NCI-H1436 (cell line): ENCODE measurements at regions not wholly inside any gene's neighbourhood (a gene's known extent, or its start where the extent isn't known, plus 50 kb on each side); places are given as distances from the start of the nearest gene placed in this dataset.
"Not testable (repeated sequence)": the region's sequence is repeated elsewhere in the genome, so short reads cannot be mapped to it uniquely, and the experiment has no call there.

Experiments
- DNase-seq: peaks from one replicate; lab custom pipeline; 2025; lab: John Stamatoyannopoulos, UW

DNA sequence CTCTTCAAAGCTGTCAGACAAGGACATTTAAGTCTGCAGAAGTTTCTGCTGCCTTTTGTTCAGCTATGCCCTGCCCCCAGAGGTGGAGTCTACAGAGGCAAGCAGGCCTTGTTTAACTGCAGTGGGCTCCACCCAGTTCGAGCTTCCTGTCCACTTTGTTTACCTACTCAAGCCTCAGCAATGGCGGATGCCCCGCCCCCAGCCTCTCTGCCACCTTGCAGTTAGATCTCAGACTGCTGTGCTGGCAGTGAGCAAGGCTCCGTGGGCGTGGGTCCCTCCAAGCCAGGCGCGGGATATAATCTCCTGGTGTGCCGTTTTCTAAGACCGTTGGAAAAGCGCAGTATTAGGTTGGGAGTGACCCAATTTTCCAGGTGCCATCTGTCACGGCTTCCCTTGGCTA lies 144.5 kb upstream of the GOT2 start:
- not testable (repeated sequence) for DNase-seq

DNA sequence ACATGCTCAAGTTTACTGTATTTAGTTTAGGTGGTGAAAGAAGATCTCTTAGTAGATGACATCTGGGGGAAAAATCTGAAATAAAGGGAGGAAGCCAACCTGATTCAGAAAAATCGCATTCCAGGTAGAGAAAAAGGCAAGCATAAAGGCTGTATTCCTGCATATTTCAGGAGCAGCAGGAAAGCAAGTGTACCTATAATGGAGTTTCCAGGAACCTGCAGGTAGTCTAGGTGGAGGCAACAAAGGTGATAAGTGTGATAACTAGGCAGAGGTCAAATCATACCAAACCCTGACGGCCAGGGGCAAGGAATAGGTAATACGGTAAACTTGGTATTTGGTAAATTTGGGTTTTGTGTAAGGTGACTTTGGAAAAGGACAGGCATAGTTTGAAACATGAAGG lies 132.8 kb upstream of the GOT2 start:
- DNase-seq = no peak

DNA sequence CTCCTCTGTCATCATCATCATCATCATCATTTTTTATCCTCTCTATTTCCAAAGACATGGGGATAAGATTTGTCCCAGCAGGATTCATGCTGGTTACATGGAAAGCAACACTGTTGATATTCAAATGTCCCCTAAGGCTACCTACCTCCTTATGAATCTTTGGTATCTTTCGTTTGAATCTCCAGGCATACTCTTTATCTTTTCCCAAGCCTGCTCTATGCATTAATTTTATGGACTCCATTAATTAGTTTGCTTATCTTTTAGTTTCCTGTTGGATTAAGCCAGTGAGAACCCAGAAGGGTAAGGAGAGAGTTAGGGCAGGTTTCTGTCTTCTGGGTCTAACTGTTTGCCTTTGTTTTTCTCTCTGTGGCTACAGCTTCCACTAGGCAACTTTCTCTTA lies 129.6 kb upstream of the GOT2 start:
- DNase-seq = no peak

DNA sequence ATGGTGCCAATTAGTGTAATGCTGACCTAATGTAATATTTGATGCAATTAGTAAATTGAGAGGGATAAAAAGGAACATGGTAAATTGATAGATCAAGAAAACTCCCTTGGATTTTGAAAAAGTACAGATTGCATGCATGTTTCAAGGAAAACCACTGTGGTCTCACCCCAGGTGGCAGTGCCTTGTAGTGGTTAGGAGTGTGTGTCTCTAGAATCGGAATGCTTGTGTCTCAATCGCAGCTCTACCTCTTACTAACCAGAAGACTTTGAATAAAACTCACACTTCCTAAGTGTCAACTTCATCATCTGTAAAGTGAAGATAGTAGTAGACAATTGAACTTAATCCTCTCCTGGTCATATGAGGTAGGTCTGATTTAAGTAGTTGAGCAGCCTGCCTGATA lies 128.9 kb upstream of the GOT2 start:
- DNase-seq = no peak

DNA sequence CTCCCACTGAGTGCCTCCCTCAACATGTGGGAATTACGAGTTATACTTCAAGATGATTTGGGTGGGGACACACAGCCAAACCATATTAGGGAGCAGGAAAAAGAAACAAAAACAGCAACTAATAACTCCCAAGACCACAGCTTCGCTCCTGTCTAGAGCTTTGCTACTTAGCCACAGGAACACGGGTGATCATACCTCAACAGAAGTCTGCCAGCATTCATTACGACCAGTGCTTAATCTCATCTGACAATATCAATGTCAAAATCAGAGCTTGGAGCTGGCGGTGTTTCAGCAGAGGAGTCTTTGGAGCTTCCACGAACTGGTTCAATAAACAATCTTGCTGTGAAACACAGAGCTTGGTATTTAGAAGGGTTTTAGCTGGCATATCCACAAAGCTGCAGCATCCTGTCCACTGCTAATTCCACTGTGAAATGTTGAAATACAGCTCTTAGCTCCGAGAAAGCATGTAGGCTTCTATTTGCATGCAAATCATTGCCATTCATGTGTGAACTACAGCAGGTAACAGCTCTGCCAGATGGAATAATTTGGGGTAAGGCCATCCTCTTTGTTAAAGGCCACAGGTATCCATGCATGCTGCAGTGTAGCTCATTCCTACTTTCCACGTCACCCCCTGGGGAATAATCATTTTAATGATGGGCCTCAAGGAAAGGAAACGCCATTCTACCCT lies 128.4 kb upstream of the GOT2 start:
- no peak for DNase-seq

DNA sequence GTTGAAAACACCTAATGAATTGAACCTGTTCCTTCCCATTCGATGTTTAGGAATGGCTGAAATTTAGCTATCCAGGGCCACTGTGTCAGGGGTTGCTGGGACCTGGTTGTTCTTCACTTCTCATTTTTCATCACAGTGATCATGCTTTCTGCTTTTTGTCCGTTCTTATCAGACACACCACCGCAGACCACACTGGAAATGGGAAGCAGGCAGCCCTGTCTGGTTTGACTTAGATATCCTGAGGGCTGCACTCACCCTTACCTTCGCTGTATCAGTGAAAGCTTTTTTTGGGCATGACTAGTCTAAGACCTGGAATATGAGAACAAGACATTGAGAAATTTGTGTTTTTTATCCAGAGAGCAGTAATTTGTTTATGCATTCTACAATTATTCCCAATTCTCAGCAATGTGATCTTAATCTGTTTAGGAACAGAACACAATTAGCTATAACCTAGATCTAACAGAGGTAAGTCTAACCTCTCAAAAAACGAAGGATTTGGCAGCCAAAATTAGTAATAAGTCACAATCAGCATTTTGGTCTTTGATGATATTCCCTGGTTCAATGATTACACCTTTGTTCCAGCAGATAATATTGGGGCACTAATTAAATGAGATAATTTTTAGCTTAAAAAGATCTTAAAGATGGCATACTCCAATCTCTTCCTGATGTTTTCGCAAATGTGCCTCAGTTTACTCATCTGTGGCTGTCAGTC lies 126.0 kb upstream of the GOT2 start:
- DNase-seq = no peak

DNA sequence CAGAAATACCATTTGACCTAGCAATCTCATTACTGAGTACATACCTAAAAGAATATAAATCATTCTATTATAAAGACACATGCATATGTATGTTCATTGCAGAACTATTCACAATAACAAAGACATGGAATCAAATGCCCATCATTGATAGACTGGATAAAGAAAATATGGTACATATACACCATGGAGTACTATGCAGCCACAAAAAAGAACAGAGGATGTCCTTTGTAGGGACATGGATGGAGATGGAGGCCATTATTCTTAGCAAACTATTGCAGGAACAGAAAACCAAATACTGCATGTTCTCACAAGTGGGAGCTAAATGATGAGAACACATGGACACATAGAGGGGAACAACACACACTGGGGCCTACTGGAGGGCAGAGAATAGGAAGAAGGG lies 124.5 kb upstream of the GOT2 start:
- not testable (repeated sequence) for DNase-seq

DNA sequence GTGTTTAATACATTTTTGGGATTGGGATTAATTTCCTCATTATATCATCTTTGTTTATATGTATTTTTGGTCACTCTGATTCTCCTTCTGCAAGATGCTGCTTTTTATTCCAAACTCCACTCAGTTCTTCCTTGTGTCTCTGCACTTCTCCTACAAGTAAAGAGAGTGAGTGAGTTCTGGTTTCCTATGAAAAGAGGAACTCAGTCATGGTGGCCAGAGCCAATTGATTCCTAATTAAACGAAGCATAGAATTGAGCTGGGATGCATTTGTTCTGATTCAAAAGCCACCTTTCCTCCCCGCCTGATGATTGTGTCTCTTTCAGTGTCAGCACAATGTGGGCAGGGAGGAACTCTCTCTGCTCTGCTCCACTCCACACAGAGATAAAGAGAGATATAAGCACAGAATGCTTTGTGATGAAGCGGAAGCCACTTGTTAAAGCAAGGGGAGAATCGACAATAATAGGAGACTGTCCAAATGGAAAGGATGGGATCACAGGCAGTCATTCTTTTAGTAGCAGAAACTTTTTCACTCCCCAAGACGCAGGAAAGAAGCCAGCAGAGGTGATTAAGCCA lies 121.3 kb upstream of the GOT2 start:
- DNase-seq = no peak

DNA sequence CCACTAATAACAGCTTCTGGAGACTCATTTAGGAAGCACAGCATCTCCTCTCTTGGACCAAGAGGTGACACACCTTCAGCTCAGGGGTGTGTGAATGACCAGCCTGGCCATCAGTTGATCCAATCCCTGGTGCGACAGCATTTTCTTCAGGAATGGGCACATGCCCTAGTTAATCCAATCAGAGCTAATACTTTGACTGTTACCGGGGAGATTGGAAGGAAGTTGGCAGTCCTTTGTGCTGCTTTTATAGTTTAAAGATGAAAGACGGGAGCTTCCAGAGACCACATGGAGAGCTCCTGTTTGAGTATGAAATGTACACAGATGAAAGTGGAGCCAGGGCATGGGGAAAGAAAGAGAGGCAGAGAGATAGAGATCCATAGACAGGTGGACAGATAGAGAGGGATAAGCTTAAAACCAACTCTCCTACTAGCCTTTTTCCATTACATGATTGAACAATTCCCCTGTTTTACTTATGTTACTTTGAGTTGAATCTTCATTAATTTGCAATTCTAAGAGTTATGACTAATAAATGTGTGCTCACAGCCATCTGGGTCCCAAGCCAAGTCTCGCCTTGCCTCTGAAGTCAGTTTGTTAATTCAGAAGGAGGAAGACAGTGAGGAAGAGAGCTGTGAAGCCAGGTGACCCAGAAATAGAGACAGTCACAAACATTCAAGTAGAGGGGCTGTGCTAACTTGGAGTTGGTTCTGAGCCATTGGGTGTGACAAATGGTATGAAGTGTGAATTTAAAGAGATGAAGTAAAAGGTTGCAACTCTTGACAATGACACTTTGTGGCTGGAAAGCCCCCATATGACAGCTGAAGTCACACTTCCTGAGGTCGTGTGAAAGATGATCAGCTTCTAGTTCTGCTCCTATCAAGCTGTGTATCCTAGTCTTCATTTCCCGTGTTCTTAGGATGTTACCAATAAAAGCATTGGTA lies 120.0 kb upstream of the GOT2 start:
- no peak for DNase-seq

DNA sequence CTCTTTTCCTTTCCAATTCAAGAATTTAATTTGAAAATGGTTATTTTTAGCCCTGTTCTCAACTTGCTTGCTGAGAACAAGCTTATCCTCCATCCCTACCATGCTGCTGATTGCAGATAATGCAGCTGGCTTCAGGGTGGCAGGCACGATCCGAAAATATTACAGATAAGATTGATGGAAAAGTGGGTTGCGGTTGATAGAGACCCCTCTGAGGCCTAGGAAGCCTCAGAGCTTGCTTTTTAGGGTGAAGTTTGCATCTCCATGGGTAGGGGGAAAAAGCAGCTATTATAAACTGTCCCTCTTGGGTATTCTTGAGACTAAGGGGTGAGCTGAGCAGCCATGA lies 116.5 kb upstream of the GOT2 start:
- DNase-seq = no peak

DNA sequence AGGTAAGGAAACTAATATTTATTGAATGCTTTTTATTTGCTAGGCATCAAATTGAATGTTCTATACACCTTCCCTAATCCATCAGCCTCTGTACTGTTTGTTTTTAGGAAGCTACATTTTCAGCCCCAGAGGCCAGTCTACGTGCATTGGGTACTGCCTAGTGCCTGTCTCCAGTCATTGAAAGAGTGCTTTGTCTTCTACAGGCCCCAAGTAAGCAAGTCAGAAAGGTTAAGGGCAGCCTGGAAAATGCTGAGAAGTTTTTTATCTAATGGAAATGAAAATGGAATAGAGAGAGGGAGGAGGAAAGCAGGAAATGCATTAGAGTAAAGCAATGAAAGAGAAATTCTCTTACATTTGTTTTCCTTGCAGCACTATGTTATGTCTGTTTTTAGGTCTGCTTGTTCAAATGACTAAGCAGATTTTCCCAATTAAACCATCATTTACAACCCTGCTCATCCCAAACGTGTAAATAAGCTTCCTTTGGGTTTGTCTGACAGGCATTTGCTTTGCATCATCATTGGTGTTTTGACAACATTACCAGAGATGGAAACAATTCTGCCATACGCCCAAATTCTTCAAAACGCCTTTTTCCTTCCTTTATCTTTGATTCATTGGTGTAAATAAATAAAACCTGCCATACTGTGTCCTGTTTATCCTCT lies 116.0 kb upstream of the GOT2 start:
- DNase-seq = no peak

DNA sequence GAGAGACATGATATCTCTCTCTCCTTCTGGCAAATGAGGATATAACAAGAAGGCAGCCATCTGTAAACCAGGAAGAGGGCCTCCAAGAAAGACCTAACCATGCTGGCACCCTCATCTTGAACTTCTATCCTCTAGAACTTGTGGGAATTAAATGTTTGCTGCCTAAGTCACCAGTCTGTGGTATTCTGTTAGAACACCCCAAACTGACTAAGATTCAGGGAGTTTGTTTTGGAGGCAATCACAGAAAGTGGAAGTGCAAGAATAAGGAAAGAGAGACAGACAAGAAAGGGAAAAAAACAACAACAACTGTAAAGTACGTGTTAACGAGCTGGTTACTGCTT lies 114.5 kb upstream of the GOT2 start:
- DNase-seq = no peak

DNA sequence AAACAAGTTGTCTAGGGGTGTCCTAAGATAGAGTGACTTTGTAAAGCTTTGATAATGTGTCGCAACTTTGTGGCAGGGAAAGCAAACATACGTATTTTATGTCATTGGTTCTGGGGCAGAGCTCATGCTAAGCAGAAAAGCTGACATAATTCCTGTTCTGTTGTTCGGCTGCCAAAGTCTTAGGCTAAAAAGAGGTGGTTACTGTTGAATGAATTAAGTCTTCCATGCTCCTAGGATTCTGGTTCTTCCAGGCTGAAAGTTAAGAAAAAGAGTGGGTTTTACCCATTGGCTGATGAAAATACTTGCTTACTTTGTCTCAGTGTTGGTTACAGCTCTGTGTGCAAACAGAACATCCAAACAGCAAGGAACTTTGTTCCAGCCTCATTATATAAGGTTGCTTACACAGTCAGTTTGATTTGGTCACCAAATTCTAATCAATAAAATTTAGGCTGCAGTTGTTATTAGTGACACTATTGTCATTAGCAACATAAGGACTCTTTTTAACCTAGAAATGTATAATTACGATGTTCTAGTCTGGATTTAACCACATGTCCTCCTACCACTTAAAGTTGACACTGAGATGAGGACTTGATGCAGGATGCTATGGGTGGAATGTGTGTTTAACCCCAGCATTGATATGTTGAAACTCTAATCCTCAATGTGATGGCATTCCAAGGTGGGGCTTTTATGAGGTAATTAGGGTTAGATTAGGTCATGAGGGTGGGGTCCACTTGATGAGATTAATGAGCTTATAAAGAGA lies 114.0 kb upstream of the GOT2 start:
- DNase-seq = no peak

DNA sequence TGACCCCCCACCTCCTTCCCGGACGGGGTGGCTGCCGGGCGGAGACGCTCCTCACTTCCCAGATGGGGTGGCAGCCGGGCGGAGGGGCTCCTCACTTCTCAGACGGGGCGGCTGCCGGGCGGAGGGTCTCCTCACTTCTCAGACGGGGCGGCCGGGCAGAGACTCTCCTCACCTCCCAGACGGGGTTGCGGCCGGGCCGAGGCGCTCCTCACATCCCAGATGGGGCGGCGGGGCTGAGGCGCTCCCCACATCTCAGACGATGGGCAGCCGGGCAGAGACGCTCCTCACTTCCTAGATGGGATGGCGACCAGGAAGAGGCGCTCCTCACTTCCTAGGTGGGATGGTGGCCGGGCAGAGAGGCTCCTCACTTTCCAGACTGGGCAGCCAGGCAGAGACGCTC lies 112.1 kb upstream of the GOT2 start:
- not testable (repeated sequence) for DNase-seq

DNA sequence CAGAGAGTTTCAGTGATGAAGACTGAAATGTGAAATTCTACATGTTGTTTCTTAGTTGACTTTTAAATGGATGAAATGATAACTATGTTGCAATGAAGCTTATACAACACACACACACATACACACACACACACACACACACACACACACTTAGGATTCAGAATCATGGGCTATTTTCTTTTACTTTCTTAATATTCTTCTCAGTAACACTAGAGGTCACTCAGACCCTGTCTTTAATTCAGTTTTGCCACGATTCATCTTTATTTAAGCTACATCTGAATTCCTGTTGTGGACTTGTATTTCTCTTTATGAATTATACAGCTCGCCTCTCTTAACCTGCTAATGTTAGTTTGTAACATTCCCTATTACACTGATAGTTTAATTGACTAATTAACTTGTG lies 109.6 kb upstream of the GOT2 start:
- DNase-seq = no peak

DNA sequence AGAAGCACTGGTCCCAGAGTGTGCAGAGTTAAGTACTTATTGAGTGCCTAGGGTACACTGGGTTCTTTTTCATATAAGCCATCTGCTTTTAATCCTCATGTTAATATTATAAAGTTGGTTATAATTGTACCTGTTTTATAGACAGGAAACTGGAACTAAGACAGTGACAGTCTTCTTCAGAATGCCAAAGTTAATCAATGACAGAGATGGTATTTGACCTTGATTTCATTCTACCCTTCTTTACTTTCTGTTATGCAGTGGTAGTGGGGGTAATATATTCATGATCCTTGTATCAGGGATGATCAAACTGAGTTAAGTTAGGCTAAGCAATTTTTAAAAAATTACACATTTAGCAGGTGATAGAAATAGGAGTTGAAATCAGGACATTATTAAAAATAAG lies 108.6 kb upstream of the GOT2 start:
- no peak for DNase-seq

DNA sequence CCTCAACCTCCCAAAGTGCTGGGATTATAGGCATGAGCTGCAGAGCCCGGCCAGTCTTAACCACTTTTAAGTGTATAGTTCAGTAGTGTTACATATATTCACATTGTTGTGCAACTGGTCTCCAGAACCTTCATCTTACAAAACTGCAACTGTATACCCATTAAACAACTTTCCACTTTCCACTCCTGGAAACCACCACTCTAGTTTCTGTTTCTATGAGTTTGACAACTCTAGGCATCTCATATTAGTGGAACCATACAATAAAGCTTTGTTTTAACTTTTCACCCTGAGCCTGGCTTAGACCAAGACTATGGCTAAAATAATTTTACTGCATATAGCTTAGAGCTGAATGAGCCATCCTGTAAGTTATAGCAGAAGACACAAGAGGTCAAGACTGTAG lies 108.0 kb upstream of the GOT2 start:
- no peak for DNase-seq

DNA sequence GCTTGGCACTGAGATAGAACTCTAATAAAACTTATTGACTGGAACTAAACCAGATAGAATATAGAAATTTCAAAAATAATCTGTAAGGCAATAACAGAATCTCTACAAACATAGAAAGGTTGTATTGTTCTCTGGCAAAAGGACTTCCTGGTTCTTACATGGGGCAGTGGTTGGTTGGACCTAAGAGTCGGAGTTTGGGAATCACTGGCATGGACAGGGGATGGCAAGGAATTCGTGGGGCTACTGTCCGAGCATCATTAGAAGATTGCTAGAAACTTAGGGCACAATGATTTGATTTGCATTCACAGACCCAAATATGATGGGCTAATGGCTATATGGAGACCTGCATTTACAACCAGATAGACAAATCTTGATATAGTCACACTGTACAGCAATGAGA lies 103.8 kb upstream of the GOT2 start:
- DNase-seq = no peak

DNA sequence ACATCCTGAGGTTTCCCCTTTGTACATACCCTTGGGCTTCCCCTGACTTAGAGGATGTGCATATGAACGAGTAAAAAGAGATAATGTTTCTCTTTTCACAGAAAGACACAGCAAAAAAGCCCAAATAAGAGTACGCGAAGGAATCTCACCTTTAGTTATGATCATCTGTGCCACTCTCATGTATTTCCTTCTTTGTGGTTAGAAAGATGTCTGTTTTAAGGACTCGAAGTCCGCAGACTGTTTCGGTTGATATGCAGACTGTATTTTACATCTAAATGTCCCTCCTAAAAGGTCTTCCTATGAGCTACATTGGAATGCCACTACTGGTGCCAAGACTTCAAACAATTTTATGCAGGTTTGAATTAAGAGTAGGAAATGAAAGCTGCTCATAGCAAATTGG lies 102.3 kb upstream of the GOT2 start:
- DNase-seq = no peak

DNA sequence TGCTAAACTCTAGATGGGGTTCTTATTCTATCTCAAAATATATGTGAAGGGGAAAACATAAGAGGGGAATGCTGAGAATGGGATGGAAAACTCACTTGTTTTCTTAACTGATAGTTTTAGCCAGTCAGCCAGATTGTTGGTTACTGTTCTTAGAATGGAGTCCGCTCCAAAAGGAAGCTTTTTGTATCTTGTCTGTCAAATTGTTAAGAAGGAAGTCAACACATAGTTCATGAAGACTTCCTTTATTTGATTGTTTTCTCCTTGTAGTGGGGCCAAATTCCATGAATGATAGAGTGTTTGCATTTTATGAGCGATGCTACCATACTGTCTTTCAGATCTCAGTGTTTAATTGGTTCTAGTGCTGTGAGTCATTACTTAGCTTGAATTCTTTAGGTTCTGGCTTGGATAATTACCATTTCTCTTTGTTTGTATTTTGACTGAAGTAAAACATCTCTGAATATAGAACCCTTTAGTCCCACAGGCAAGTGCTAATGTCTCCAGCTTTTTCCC lies 98.3 kb upstream of the GOT2 start:
- no peak for DNase-seq

DNA sequence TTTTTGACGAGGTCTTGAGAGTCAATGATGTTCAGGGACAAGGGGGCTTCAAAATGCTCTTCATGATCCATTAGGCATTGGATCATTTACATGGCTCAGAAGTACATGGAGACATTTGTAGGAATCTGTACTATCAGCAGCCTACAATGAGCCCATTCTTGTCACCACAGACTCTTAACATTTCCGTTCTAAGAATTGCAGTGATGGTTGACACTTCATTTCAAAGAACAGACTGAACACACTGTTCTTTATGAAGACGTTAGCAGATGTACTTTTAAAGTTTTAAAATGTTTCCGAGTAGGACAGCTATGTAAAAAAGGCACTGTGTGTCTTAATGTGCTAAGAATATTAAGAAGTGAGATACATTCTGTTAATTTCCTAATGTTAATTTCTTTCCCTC lies 97.3 kb upstream of the GOT2 start:
- DNase-seq = no peak
